GM19239 (cell line): ENCODE measurements at regions not wholly inside any gene's neighbourhood (a gene's known extent, or its start where the extent isn't known, plus 50 kb on each side); places are given as distances from the start of the nearest gene placed in this dataset.

Experiments used
- DNase-seq: peaks from one replicate; pipeline ENCODE4 v3.0.0; 2011; ENCODE audit warnings: low spot score; ENCODE audit not compliant: insufficient read length
- FAIRE-seq: peaks from 2 replicates; lab custom pipeline; 2011; peaks lifted over from hg19 to GRCh38; lab: Jason Lieb, UNC

DNA sequence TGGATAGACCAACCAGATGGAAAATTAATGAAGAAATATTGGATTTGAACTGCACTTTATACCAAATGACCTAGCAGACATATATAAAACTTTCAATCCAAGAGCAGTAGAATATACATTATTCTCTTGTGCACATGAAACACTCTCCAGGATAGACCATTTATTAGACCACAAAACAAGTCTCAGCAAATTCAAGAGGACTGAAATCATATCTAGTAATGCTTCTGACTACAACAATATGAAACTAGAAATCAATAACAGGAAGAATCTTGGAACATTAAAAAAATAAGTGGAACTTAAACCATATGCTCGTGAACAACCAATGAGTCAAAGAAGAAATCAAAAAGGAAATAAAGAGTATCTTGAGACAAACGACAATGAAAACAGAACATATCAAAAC, 150.0 kb upstream of the CD180 start:
- DNase-seq = no peak
- no peak for FAIRE-seq

DNA sequence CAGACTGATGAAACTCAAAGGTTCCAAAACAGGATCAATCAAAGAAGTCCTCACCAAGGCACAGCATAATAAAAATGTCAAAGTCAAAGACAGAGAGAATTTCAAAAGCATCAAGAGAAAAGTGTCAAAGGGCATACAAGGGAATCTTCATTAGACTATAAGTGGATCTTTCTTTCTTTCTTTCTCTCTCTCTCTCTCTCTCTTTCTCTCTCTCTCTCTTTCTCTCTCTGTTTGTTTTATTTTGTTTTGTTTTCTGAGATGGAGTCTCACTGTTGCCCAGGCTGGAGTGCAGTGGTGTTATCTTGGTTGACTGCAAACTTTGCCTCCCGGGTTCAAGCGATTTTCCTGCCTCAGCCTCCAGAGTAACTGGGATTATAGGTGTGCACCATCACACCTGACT, 148.3 kb upstream of the CD180 start:
- FAIRE-seq (no peak), DNase-seq (no peak)

DNA sequence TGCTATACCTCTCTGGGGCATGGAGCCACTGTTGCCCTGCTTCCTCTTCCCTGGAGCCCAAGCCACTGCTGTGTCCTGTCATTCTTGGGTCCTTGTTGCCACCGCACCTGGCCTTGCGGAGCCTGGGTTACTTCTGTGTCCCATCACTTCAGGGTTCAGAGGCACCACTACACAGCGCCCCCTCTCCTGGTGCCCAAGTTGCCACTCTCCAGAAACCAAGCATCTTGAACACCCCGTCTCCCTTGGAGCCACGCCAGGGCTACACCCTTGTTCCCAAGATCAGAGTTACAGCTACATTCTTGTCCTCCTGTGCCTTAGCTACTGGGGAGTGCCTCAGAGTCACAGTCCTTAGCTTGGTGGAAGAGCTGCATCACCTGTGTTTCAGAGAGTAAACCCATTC, 147.2 kb upstream of the CD180 start:
- no peak for FAIRE-seq
- no peak for DNase-seq

DNA sequence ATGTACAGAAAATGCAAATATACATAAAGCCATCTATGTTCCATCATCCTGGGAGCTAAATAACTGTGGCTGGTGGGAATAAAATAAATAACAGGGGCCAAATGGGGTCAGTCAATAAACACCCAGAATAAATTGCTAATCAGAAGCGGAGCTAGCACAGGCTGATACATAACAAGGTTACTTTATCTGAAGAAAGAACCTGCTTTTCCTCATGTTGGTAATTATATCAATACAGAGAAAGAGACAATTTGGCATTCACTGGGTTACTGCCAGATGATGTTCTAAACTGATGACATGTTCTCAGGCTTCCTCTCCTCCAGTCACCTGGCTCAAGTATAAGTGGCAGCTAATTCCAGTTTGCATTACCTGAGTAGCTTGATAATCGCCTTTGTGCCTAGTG, 144.9 kb upstream of the CD180 start:
- DNase-seq (no peak), FAIRE-seq (no peak)

DNA sequence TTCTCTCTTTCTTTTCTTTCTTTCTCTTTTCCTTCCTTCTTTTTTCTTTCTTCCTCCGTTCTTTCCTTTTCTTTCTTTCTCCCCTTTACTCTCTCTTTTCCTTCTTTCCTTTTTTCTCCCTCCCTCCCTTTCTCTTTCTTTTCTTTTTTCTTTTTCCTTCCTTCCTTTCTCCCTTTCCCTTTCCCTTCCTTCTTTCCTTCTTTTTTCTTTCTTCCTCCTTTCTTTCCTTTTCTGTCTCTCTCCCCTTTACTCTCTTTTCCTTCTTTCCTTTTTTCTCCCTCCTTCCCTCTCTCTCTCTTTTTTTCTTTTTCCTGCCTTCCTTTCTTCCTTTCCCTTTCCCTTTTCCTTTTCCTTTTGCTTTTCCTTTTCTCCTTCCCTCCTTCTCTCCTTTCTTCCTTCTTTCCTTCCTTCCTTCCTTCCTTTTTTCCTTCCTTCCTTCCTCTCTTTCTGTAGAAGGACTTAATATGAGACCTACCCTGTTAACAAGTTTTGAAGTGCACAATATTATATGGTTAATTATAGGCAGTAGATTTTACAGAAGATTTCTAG, 142.7 kb upstream of the CD180 start:
- no peak for DNase-seq
- FAIRE-seq = no peak

DNA sequence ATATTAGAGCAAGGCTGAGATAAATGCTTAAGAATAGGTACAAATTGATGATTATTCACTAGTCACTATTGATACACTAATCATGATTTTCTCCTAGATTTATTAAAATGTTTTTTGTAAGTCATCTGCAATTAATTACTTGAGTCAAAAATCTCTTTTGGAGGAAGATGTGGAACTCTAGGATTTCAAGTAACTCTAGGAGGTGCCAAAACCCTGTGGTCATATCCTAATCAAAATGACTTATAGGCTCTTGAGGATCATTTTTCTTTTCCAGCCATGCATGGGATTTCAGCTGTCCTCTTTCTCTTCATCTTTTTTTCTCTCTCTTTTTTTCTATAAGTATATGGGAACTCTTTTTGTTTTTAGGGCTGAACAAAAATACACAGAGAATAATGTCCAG, 141.8 kb upstream of the CD180 start:
- DNase-seq (no peak), FAIRE-seq (no peak)

DNA sequence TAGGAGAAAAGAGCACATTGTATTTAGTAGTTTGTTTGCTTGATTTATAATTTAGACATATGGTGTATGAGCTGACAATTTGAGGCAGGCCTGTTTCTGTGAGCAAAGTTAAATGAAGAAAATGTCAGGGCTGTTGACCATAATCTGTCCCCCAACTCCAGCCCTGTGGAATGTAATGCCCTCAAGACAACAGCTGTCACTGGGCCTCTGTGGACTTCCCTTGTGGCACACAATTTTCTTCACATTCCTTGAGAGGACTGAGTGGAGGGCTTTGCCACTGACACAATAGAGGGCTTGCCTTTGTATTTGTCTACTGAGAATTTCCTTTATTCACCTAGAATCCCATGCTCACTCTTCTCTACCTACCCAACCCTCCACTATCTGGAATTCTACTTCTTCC, 141.2 kb upstream of the CD180 start:
- DNase-seq (no peak), FAIRE-seq (no peak)

DNA sequence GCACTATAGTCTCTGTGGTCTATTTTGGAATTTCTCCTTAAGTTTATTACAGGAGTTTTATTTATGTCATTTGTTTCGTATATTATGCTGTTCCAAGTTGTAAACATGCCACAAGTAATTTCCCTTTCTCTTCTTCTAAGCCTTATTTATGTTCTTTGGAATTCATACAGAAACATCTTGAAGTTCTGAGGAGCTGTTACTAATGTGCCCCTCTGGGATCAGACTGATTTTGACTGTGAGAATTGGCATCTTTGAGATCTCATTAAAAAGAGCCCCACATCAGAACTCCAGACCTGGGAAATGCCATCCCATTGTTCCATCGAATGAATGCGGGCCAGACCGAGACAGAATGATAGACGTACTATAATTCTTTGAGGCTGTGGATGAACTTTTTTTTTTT, 138.8 kb upstream of the CD180 start:
- DNase-seq (no peak), FAIRE-seq (no peak)

DNA sequence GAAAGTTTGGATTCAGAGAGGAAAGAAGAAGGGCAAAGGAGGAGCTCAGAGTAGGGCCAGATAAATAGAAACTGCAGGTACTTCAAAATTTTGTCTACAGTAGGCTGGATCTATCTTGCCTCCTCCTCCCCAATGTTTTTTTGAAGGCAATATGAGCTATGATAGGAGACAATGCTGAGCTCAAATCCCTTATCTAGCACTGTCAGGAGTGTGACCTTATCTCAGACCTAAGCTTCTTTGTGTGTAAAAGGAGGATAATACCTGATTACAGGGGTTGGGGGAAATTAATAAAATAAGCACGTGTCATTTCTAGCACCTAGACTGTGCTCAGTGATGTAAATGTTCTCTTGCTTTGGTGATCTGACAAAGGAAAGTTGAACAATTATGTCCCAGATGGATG, 137.8 kb upstream of the CD180 start:
- no peak for FAIRE-seq
- no peak for DNase-seq

DNA sequence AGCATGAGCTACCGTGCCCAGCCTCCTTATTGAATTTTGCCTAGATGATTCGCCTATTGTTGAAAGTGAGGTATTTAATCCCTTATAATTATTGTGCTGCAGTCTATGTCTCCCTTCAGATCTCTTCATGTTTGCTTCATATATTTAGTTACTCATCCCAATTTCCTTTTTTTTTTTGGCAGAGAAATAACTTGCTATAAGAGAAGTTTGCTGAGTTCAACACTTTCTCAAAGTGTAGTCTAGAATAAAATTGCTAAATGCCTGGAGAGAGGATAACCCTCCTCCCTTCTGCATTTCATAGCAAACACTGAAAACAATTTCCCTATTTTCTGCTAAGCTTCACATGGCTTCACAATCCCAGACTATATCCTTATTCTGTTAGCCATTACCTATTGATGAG, 136.6 kb upstream of the CD180 start:
- no peak for DNase-seq
- no peak for FAIRE-seq

DNA sequence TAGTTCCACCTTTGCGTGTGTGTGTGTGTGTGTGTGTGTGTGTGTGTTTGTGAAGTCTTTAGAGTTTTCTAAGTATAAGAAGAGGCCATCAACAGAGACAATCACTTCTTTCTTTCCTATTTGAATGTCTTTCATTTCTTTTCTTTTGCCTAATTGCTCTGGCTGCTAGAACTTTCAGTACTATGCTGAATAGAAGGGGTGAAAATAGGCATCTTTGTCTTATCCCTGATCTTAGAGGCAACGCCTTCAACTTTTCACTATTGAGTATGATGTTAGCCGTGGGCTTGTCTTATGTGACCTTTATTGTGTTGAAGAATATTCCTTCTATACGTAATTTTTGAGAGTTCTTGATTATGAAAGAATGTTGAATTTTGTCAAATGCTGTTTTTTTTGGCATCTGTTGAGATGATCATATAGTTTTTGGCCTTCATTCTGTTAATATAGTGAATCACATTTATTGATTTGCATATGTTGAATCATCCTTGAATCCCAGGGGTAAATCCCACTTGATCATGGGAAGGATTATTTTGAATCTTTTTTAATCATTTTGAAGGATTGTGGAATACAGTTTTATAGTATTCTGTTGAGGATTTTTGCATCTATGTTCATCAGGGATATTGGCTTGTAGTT, 134.8 kb upstream of the CD180 start:
- FAIRE-seq (no peak), DNase-seq (no peak)

DNA sequence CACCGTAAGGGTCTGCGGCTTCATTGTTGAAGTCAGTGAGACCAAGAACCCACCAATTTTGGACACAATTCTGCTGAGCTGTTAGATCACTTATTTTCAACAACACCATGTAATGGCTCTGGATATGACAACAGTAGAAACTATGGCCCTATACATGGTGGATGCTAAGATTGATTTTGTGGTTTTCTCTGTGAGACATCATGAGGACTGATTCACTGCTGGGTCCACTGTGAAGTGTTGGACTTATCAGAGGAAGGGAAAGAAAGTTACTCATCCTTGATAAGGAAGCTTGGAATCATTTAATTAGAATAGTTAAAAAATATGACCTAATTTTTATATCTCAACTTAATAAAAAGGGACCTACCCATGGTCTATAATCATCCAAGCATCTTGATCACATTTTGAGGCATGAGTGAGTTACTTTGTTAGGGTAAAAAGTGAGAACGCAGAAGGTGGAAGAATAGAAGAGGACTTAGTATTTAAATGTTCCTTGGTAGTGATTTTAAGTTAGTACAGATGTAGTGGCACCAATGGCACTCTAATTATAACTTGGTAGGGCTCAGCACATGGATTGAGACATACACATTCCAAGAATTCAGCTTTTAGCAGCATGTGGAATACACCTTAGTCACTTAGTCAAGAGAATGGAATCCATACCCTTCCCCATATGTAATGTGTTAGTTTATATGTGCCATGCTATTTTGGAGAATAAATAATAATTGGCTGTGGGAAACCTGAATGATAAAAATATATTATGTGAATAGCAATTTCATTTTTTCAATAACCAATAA, 123.5 kb upstream of the CD180 start:
- DNase-seq = no peak
- no peak for FAIRE-seq

DNA sequence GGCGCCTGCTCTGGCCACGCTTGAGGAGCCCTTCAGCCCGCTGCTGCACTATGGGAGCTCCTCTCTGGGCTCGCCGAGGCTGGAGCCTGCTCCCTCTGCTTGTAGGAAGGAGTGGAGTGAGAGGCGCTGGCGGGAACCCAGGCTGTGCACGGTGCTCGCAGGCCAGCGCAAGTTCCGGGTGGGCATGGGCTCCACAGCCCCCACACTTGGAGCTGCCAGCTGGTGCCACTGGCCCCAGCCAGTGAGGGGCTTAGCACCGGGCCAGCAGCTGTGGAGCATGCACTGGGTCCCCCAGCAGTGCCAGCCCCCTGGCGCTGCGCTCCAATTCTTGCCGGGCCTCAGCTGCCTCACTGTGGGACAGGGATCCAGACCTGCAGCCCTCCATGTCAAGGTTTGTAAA, 122.1 kb upstream of the CD180 start:
- DNase-seq (no peak), FAIRE-seq (no peak)

DNA sequence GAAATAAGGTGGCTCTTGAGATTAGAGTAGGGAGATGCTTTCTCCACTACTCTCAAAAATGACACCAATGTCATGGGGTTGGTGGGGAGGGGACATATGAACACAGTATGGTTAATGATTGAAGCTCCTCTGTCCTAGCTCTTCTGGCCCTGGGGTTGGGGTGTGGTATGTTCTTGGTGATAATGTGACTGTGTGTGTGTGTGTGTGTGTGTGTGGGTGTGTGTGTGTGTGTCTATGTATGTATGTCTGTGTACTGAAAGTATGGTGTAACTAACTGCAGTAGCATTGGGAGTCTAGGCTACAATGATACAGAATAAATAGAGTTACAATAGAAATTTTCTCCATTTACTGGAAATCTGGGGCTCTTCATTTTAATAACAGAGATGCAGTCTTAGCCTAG, 121.0 kb upstream of the CD180 start:
- FAIRE-seq = no peak
- no peak for DNase-seq

DNA sequence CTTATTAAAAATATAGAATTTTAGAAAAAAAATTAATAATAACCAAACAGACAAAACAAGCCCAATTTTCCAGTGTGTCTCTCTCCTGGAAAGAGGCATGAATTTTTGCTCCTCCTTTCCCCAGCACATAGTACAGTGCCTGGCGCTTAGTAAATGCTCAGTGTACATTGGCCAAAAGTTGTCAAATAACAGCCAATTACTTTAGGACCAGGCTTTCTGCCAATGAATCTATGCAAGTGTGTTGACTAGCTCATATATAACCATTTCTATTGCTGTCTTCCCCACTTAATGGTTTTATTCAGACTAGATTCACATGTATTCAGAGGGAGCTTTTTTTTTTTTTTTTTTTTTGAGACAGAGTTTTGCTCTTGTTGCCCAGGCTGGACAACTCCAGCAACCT, 120.1 kb upstream of the CD180 start:
- FAIRE-seq = no peak
- DNase-seq = no peak

DNA sequence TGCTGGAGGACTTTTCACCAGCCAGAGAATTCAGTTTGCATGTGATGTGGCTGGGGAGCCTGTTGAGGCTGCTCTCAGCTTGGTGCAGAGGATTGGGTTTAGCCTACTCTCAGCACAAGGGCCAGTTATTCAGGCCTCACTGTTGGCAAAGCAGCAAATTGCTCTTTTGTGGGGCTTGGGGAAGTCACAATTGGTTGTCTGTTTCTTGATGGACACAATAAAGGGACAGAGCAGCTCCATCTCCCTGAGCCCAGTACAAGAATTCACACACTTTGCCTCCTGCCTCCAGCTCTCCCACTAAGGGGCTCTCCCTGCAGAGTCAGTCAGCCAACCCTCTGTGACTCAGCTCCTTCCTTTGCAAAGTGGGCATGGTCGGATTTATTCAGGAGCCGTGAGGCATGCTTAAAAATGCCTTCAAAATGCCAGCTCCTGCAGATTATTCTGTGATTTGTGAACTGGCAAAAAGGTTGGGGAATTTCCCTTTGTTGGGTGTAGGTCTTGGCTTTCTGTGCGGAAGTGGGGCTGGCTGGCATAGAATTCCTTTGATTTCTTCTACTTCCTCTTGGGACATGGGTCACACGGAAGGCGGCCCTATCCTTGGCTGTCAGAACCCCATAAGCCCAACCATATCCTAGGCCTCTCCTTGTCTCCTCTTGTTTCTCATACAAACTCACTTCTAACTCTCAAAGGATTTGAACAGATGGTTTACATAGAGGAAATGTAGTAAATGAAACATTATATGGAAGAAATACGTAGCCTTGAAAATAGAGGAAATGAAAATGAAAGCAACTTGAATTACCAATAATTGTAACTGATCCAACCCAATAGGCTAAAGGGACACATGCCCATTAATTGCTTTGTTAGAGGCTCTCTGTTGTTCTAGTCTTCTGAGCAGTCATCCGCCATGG, 118.7 kb upstream of the CD180 start:
- FAIRE-seq = no peak
- no peak for DNase-seq

DNA sequence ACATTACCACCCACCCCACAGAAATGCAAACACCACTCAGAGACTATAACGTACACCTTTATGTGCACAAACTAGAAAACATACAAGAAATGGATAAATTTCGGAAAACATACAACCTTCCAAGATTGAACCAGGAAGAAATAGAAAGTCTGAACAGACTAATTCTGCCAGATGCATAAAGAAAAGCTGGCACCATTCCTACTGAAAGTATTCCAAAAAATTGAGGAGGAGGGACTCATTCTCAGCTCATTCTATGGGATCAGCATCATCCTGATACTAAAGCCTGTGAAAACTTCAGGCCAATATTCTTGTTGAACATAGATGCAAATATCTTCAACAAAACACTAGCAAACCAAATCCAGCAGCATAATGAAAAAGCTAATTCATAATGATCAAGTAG, 115.1 kb upstream of the CD180 start:
- DNase-seq (no peak), FAIRE-seq (no peak)

DNA sequence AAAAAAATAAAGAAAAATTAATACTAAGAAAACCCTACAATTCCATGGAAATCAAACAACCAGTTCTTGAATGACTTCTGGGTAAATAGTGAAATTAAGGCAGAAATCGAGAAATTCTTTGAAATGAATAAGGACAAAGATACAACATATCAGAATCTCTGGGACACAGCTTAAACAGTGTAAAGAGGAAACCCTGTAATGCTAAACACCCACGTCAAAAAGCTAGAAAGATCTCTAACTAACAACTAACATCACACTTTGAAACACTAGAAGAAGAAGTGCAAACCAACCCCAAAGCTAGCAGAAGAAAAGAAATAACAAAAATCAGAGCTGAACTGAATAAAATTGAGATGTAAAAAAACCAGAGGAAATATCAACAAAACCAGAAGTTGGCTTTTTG, 114.6 kb upstream of the CD180 start:
- FAIRE-seq = no peak
- DNase-seq = no peak

DNA sequence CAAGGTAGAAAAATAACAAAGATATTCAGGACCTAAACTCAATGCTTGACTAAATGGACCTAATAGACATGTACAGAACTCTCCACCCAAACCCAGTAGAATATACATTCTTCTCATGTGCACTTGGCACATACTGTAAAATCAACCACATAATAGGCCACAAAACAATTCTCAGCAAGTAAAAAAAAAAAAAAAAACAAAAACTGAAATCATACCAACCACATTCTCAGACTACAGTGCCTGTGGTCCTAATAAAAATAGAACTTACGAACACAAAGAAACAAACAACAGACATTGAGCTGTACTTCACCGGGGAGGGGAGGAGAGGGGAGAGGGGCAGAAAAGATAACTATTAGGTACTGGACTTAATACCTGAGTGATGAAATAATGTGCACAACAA, 114.1 kb upstream of the CD180 start:
- FAIRE-seq = no peak
- no peak for DNase-seq

DNA sequence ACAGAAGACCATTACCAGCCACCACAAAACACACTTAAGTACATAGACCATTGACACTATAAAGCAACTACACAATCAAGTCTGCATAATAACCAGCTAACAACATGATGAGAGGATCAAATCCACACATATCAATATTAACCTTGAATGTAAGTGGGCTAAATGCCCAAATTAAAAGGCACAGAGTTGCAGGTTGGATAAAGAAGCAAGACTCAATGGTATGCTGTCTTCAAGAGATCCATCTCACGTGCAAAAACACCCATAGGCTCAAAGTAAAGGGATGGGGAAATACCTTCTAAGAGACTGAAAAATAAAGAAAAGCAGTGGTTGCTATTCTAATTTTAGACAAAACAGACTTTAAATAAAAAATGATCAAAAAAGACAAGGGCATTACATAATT, 113.6 kb upstream of the CD180 start:
- FAIRE-seq (no peak), DNase-seq (no peak)
